ENCODE measurements at regions not wholly inside any gene's neighbourhood (a gene's known extent, or its start where the extent isn't known, plus 50 kb on each side); places are given as distances from the start of the nearest gene placed in this dataset.
"Not testable (repeated sequence)": the region's sequence is repeated elsewhere in the genome, so short reads cannot be mapped to it uniquely, and the experiment has no call there.

DNA sequence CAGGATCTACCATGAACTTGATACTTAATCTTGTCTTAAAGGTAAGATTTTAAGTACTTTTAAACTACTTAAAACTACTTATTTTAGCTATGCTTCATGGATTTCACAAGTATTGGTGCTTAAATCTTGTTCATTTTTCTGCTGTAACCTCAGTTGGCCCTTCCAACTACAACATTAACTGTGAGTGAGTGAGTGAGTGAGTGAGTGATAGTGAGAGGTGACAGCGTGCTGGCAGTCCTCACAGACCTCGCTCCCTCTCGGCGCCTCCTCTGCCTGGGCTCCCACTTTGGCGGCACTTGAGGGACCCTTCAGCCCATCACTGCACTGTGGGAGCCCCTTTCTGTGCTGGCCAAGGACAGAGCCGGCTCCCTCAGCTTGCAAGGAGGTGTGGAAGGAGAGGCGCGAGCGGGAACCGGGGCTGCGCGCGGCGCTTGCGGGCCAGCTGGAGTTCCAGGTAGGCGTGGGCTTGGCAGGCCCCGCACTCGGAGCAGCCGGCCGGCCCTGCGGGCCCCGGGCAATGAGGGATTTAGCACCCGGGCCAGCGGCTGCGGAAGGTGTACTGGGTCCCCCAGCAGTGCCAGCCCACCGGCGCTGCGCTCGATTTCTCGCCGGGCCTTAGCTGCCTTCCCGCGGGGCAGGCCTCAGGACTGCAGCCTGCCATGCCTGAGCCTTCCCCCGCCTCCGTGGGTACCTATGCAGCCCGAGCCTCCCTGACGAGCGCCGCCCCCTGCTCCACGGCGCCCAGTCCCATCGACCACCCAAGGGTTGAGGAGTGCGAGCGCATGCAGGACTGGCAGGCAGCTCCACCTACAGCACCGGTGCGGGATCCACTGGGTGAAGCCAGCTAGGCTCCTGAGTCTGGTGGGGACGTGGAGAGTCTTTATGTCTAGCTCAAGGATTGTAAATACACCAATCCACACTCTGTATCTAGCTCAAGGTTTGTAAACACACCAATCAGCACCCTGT, 1558.6 kb upstream of the SEL1L start:
- not testable (repeated sequence) for DNase-seq (ENCODE audit: low spot score)

DNA sequence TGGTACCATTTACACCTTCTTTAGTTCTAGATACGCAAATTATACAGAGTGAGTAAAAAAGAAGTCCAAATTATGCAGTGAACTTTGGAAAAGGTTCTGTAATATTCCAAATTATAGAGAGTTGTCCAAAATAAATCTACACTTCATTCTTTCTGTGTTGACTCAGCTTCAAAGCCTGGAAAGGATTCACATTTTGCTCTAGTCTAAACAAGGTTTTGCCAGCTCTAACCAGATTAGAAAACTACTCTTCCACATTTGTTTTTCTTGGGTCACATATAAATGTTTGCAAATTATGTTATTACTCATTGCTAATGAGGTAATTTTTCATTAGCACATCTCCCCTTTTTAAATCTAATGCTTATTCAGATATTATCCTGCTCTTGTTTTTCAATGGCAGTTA, 1562.4 kb upstream of the SEL1L start:
- peak; percentile 20 for DNase-seq (ENCODE audit: low spot score)

DNA sequence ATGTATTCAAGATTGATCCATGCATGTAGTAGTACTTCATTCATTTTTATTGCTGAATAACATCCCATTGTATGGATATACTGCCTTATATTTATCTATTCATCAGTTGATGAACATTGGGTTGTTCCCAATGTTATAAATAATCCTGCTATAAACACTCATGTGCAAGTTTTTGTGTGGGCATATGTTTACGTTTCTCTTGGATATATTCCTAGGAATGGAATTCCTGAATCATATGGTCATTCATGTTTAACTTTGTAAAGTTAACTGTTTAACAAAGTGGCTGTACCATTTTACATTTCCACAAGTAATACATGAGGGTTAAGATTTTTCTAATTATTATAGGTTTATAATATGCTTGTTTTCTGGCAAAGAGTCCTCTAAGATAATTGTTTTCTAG, 1568.2 kb upstream of the SEL1L start:
- DNase-seq (ENCODE audit: low spot score), result no peak

DNA sequence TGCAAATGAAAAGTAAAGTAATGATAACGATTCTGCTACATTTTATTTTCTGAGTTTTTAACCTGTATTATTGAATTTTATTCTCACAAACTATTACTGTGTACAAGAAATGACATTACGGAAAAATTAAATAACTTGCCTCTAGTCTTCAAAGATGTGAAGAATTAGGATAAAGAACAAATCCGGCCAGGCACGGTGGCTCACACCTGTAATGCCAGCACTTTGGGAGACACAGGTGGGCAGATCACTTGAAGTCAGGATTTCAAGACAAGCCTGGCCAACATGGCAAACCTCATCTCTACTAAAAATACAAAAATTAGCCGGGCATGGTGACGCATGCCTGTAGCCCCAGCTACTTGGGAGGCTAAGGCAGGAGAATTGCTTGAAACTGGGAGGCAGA, 1584.4 kb upstream of the SEL1L start:
- no peak for DNase-seq (ENCODE audit: low spot score)

DNA sequence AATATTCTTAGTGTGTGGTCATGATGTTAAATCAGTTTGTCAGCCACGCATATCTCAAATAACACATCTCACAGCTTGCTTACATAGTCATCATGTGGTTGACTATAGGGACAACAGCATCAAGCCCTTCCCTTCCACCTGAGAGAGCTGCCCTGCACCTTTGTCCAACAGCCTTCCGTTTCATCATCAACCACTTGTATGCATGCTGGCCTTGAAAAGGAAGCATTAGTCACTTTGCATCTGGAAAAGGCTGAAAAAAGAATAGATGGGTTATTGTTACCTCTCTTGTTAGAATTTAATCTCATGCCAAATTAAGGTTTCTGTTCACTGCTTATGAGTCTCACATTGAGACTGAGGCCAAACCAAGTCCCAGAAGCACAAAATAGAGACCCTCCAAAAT, 1586.5 kb upstream of the SEL1L start:
- no peak for DNase-seq (ENCODE audit: low spot score)

DNA sequence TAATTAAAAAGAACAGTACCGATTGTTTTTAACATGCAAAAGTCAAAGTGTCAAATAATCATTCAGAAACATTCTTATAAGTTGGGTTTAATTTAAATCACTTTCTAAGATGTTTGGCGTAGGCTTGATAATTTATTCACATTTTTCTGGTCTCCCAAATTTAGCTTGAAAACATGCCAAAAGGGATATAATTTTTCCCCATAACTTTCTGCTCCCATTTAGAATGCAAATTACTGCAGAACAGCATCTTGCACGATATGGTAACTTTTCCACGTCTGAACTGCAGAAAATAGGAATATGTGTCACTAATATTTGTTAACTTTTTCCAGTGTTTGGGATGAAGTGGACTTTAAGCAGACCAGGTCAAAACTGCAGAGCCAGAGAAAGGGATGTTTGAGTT, 1592.4 kb upstream of the SEL1L start:
- no peak for DNase-seq (ENCODE audit: low spot score)

DNA sequence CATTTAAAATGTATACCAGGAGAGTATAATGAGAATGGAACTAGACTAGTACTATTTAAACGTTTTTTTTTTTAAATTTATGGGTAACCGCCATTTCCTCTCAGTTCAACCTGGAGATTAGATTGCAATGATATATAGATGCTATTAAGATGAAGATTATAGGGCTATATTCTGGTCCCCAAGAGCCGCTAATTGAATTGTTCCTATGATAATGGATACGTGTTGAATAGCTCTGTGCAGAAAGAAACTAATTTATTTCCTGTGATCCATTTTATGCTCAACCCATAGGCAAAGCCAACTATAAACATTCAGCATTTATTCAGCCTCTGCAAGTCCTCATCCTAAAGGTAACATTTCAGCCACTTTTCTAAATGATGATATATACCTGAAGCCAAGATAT, 1595.1 kb upstream of the SEL1L start:
- DNase-seq (ENCODE audit: low spot score), result no peak

DNA sequence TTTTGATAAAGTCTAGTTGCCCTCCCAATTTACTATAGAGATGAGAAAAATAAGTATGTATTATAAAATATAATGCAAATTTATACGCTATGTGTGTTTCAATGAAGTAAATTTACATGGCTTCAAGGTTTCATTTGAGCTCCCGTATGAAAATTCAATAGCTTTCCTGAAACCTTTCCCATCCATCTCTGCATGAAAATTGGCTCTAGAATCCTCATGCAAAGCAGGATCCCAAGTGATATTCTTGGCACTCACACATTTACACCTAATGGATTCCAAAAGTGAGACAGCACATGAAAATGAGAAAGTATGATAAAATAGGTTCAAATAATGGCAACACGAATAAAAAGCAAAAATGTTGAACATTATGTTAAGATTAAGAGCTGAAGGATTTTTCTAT, 1595.8 kb upstream of the SEL1L start:
- no peak for DNase-seq (ENCODE audit: low spot score)

DNA sequence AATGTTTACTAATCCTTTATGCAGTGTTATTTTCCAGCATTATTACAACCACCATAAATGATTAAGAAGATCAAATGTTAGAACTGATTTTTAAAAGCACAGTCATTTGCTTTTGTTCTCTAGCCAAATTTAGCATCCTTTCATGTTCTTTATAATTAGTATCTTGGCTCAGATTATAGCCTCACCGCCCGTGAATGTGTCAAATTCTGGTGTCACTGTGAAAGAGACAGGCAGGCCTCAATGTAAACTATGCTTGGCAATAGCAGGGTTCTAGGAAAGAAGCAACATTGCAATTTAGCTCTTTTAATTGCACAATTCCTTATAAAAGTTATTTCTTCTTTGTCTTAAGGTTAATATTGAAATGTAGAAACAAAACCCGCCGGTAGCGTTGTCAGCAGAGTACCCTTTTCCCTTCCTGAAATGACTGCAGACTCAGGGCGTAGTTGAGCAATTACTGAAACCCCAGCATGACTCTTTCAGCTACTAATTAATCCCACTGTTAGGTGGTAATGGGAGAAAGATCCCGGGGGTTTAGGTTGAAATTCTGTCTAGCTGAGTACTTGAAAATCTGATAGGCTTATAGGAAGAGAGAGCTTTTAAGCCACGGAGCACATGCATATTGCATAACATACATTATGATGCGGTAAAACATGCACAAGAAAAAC, 1600.5 kb upstream of the SEL1L start:
- no peak for DNase-seq (ENCODE audit: low spot score)

DNA sequence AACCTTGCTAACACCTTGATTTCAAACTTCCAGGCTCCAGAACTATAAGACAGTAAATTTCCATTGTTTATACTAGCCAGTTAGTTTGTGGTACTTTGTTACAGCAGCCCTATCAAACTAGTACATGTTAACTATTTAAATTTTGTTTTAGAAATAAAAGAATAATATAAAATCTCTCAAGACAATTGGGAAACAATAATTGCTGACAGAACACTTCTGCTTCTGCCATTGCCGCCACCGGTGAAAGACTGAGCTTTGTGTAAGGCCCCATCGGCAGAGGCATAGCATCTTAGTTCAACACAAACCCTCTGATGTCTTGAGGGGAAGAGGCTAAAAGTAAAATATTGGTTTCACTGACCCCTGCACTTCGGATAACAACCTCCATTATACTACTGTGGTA, 1607.1 kb upstream of the SEL1L start:
- no peak for DNase-seq (ENCODE audit: low spot score)

DNA sequence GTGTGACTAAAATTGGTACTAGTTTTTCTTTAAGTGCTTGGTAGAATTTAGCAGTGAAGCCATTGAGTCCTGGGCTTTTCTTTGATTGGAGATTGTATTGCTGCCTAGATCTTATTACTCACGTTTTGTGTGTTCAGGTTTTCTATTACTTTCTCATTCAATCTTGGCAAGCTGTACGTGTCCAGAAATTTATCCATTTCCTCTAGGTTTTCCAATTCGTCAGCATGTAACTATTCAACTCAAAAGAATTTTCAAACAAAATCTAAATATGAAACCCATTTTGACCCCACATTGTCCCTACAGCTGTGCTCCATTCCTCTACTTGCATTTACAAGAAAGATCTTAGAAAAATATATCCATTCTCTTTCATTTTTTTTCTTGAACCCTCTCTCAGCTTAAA, 1613.4 kb upstream of the SEL1L start:
- no peak for DNase-seq (ENCODE audit: low spot score)

DNA sequence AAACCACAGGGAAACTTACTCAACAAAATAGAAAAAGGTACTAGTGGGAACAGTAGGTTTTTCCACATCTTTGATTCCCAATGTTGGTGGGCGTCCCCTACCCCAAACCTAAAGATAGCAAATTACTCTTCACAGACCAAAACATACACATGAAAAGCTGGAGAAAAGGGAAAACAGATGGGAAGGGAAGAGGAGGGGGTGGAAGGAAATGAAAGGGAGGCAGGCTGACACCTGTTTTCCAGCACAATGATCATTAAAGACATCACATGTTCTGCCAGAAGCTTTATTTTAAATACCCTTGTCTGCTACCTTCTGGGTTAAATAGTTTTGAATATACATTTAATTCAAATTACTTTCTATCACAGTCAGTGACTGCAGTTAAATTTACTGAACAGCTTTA, 1617.9 kb upstream of the SEL1L start:
- no peak for DNase-seq (ENCODE audit: low spot score)

DNA sequence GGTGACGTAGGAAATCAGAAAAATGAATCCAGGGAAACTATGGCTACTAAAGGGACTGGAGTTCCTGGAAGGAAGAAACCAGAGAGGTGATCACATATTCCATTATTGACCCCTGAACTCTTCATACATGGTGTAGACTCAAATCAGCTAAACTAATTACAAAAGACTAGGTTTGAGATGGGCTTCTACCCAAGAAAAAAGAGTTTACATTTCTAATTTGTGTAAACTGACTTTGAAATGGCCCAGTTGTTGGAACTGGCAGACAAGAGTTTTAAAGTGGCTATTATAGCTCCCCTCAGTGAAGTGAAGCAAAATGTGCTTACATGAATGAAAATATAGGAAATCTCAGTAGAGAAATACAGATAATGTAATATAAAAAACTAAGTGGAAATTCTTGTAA, 1619.4 kb upstream of the SEL1L start:
- no peak for DNase-seq (ENCODE audit: low spot score)

DNA sequence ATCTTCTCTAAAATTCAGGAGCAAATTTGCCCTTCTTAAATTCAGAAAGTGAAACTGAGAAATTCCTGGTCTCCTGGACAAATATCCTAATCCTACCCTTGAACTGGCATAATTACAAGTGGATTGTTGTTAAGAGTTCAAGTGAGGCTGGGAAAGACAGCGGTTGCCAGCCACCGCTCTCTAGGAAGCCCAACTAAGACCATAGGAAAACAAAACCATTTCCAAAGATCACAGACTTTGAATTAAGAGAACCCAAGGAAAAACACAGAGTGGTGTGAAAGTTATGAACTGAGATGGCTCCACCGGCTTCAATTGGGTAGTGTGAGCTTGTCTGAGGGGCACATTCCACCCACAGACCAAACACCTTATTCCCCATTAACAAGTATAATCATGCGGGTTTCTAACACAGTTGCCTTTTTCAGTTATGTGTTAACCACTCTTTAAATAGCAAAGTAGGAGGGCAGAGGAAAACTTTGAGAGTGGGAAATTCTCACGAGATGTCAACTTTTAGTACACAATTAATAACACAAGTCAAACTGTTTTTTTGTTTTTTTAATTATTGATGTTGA, 1628.8 kb upstream of the SEL1L start:
- DNase-seq (ENCODE audit: low spot score), result no peak

DNA sequence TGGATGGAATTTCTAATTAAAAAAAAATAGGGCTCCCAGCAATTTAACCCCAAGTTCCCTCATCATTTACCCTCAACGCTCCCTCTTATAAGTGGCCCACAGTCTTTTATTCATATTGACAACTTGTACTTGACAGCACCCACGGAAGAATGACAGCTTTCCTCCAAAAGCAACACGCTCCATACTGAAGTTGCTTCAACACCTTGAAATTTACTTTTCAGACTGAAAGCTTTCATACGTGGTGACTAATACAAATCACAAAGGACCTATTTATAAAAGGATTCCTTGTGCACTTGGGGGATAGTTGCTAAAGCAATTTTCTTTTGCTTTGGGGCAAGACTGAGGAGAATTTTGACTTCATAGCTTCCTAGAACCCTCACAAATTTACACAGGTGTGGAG, 1629.4 kb upstream of the SEL1L start:
- no peak for DNase-seq (ENCODE audit: low spot score)

DNA sequence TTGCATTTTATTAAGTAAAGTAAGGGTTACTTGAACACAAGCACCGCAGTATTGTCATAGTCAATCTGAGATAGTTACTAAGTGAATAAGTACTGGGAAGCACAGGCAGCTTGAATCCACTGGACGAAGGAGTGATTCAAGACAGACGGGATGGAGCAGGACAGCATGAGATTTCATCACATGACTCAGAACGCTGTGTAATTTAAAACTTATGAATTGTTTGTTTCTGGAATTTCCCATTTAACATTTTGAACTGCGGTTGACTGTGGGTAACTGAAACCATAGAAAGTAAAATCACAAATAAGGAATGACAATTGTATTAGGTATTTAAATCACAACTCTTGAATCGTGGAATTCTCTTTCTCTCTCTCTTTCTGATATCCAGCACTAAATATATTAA, 1630.4 kb upstream of the SEL1L start:
- DNase-seq (ENCODE audit: low spot score), result peak; percentile 25

DNA sequence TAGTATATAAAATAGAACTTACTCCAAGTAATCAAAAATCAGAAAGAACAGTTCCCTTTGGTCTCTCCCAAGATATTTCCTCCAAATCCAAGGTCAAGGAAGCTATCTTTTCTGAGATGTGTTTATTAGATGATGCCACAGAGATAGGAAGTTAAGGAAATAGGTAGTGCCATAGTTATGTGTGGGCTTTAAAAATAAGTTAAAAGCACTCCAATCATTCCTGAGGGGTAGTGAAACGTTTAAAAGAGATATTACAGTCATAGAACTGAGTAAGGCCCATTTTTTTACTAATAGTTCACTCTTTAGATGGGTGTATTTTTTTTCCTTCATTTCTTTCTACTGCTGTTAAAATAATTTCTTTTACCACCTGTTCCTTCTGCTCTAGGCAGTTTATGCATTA, 1630.9 kb upstream of the SEL1L start:
- no peak for DNase-seq (ENCODE audit: low spot score)

DNA sequence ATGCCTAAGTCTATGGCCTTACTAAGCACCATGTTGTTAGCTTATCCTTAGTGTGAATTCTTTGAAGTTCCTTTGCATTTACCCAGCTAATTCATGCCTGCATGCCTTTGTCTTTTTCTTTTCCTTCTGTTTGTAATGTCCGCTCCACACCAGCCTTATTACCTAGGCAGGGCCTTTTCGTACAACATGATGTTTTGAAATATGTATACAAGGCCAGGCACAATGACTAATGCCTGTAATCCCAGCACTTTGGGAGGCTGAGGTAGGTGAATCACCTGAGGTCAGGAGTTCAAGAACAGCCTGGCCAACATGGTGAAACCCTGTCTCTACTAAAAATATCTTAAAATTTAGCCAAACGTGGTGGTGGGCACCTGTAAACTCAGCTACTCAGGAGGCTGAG, 1636.5 kb upstream of the SEL1L start:
- no peak for DNase-seq (ENCODE audit: low spot score)

DNA sequence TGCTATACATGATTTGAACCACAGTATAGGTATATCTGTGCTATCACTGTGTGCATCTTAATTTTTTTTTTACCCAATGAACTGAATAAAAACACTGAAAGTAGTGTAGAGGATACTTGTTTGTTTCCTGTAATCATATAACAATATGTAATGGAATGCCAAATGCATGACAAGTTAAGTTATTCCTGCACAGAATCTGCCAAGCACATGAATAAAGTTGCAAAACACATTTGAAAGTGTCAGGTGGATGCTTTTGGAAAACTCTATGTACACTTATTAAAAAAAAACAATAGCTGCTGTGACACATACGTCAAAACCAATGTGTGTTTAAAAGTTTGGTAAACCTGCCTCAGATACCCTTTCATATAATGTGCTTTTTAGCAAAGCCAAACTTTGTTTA, 1638.1 kb upstream of the SEL1L start:
- DNase-seq (ENCODE audit: low spot score), result no peak

DNA sequence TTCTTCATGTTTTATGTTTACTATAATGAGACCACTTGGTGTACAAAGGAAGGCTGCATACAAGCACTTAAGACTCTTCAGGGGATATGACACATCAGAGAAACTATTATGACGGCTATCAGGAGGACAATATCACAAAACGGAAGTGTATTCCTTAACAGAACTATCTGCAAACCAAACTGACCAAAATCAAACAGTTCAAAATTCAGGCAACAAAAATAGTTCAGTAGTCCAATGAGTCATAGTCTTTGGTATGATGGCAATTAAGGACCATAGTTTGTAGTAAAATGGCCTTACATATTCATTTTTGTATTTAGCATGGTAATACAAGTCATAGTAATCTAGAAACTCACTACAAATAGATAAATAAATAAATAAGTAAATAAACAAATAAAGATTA, 1638.7 kb upstream of the SEL1L start:
- peak; percentile 23 for DNase-seq (ENCODE audit: low spot score)

DNA sequence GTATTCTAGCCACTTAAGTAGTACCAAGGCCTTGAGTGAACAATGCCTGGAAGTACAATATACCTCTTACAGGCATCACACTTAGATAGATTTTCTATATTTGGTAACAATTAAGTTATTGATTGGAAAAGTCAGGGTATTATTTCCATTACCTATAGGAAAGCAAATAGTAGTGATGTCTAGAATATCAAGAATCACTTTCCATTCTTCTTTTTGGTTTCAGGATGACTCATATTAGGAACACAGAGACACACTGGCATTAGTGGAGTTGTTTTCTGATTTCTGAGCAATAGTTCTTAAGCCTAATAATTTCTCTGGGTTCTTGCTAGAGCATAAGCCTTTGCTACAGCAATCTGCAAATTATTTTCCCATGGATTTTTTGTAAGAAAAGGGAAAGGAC, 1640.0 kb upstream of the SEL1L start:
- DNase-seq (ENCODE audit: low spot score), result no peak

DNA sequence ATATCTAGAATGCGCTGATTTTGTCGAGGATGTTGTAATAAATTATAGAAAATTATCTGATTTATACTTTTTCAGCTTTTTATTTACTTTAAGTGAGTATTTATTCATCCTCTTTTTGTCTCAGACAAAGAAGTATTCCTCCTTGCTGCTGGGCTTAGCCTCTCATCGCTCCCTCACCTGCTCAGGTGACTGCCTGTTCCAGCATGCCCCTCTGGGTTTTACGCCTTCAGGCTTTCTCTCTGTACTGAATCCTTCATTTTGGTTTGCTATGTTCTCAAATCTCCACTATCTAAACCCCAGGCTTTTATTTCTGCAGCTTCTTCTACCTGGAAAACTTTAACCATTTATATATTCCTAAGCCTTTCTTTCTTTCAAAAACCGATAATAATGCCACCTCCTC, 1650.9 kb upstream of the SEL1L start:
- DNase-seq (ENCODE audit: low spot score), result no peak

DNA sequence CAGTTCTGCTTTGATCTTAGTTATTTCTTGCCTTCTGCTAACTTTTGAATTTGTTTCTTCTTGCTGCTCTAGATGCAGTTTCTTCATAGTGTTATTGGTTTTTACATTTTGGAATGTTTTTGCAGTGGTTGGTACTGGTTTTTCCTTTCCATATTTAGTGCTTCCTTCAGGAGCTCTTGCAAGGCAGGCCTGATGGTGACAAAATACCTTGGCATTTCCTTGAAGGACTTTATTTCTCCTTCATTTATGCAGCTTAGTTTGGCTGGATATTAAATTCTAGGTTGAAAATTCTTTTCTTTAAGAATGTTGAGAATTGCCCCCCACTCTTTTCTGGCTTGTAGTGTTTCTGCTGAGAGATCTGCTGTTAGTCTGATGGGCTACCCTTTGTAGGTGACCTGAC, 1654.7 kb upstream of the SEL1L start:
- DNase-seq (ENCODE audit: low spot score), result not testable (repeated sequence)
